Tibial nerve (tissue), 4 donors: ENCODE measurements at regions not wholly inside any gene's neighbourhood (a gene's known extent, or its start where the extent isn't known, plus 50 kb on each side); places are given as distances from the start of the nearest gene placed in this dataset.

Experiments used
- DNase-seq, 2 donors: peaks; one replicate each; pipeline ENCODE4 v3.0.0-alpha.2; 2019; ENCODE audit warnings: low spot score in 2 of 2
- H3K27ac ChIP-seq, 4 donors: fragments of 200-600 bp; sonication (generic) in 3 of 4; one replicate each; pipeline ENCODE4 v1.5.1; 2017 to 2019; ENCODE audit warnings: mild to moderate bottlenecking in 1 of 4
- H3K27me3 ChIP-seq, 2 donors: fragments of 200-600 bp; sonication (generic) in 1 of 2; one replicate each; pipeline versions ENCODE4 v1.5.1 to v1.6.0; 2017 to 2019
- H3K36me3 ChIP-seq, 3 donors: fragments of 200-600 bp; sonication (generic); one replicate each; pipeline ENCODE4 v1.5.1; 2018 to 2019
- H3K4me1 ChIP-seq, 4 donors: fragments of 200-600 bp; sonication (generic) in 3 of 4; one replicate each; pipeline ENCODE4 v1.5.1; 2017 to 2019
- H3K4me3 ChIP-seq, 4 donors: fragments of 200-600 bp; sonication (generic) in 3 of 4; one replicate each; pipeline ENCODE4 v1.5.1; 2017 to 2019; ENCODE audit warnings: mild to moderate bottlenecking in 1 of 4, moderate library complexity in 1 of 4
- H3K9me3 ChIP-seq, 4 donors: fragments of 200-600 bp; sonication (generic) in 3 of 4; one replicate each; pipeline ENCODE4 v1.5.1; 2017 to 2019
- CTCF ChIP-seq, 5 experiments: fragments of 200-600 bp in 3 of 5; fragments of 450-650 bp in 2 of 5; sonication (generic) in 3 of 5; IDR thresholded peaks; one replicate each; pipeline ENCODE4 v1.5.1; 2016 to 2019; ENCODE audit warnings: antibody characterized with exemption in 5 of 5, mild to moderate bottlenecking in 3 of 5, moderate library complexity in 2 of 5
- EP300 ChIP-seq, 2 donors: sonication (generic); formaldehyde crosslinking; IDR thresholded peaks; one replicate each; pipeline ENCODE4 v1.6.1; 2017; ENCODE audit warnings: antibody characterized with exemption in 2 of 2, mild to moderate bottlenecking in 1 of 2
- POLR2A ChIP-seq, 2 donors: fragments of 450-650 bp; IDR thresholded peaks; one replicate each; pipeline ENCODE4 v1.6.1; 2017; ENCODE audit warnings: antibody characterized with exemption in 2 of 2, mild to moderate bottlenecking in 2 of 2, moderate library complexity in 2 of 2
- WGBS, 2 donors: methylation state at CpG; one replicate each; pipeline ENCODE4 v1.1.5; 2018; 5-methylcytosine and 5-hydroxymethylcytosine counted together

GRCh38 chr6:21448485-21449109 is 145.0 kb upstream of the SOX4 start:
- no peak for TF ChIP-seq CTCF (IDR thresholded peaks at IDR 0.05)
- TF ChIP-seq POLR2A (IDR thresholded peaks at IDR 0.05) = no peak
- WGBS, 2 donors = 90 to 94% methylated on average over 1 of the region's 1 CpG
- H3K36me3 ChIP-seq = no peaks in the 10 kb centered on the region

GRCh38 chr6:21450149-21450548 is 143.4 kb upstream of the SOX4 start:
- Histone ChIP-seq H3K4me1 (peaks cover 0 to 5% (median 0%) of the 10 kb centered on the region in 4 donors), H3K27me3 (no peaks in the 10 kb centered on the region), H3K9me3 (no peaks in the 10 kb centered on the region), H3K36me3 (no peaks in the 10 kb centered on the region), H3K27ac (no peak overlapping the region), H3K4me3 (no peak overlapping the region)
- no peak for DNase-seq
- no peak for TF ChIP-seq EP300 (IDR thresholded peaks at IDR 0.05)
- 97% methylated on average over 4 of the region's 4 CpGs for WGBS, 2 donors

More at GRCh38 chr6:21448485-21449109, 145.0 kb upstream of the SOX4 start:
- DNase-seq = no peak
- Histone ChIP-seq H3K9me3 (no peaks in the 10 kb centered on the region), H3K4me1 (no peaks in the 10 kb centered on the region), H3K27me3 (no peaks in the 10 kb centered on the region), H3K27ac (no peak overlapping the region), H3K4me3 (no peak overlapping the region)

DNA sequence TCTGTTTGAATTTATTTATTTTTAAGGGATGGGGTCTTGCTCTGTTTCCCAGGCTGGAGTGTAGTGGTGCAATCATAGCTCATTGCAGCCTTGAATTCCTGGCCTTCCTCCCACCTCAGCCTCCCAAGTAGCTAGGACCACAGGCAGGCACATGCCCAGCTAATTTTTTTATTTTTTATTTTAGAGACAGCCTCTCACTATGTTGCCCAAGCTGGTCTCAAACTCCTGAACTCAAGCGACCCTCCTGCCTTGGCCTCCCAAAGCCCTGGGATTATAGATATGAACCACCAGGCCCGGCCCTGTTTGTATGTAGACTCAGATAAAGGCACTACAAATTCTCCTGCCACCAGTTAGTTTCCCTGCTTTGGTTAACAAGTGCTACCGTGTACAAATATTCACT is 142.9 kb upstream of the SOX4 start:
- TF ChIP-seq EP300 (IDR thresholded peaks at IDR 0.05) (no peak), CTCF (IDR thresholded peaks at IDR 0.05) (no peak), POLR2A (IDR thresholded peaks at IDR 0.05) (no peak)
- 86 to 90% methylated on average over 3 of the region's 3 CpGs for WGBS, 2 donors
- peaks cover 0 to 7% (median 0%) of the 10 kb centered on the region in 4 donors for H3K4me1 ChIP-seq

GRCh38 chr6:21451546-21452013 is 142.0 kb upstream of the SOX4 start:
- Histone ChIP-seq H3K36me3 (no peaks in the 10 kb centered on the region), H3K4me3 (no peak overlapping the region), H3K4me1 (peaks cover 0 to 7% (median 0%) of the 10 kb centered on the region in 4 donors), H3K27me3 (no peaks in the 10 kb centered on the region), H3K9me3 (no peaks in the 10 kb centered on the region), H3K27ac (no peak overlapping the region)
- DNase-seq = no peak
- TF ChIP-seq EP300 (IDR thresholded peaks at IDR 0.05) (no peak), CTCF (IDR thresholded peaks at IDR 0.05) (no peak), POLR2A (IDR thresholded peaks at IDR 0.05) (no peak)
- WGBS, 2 donors = 46 to 50% methylated on average over 3 of the region's 3 CpGs

More for the DNA sequence above, 142.9 kb upstream of the SOX4 start:
- no peak overlapping the region for H3K4me3 ChIP-seq
- no peaks in the 10 kb centered on the region for H3K36me3 ChIP-seq
- H3K27ac ChIP-seq = no peak overlapping the region
- no peaks in the 10 kb centered on the region for H3K9me3 ChIP-seq
- H3K27me3 ChIP-seq = no peaks in the 10 kb centered on the region
- DNase-seq = no peak

DNA sequence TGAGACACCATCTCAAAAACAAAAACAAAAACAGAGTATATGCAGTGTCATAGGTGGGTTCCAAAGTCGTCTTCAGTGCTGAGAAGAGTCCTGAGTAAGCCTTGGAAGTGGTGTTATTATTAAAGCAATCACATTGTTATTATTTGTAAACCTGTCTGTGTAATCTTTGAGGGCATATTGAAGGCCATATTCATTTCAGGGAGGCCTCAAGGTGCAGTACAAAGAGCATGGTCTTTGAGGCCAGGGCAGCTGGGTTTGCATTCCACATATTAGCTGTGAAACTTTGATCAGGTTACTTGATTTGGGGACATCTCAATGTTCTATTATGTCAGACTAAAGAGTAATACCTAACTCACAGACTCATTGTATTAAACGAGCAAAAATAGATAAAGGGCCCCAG is 139.3 kb upstream of the SOX4 start:
- peaks cover 0 to 7% (median 0%) of the 10 kb centered on the region in 4 donors for H3K4me1 ChIP-seq
- no peak overlapping the region for H3K4me3 ChIP-seq
- H3K9me3 ChIP-seq = no peaks in the 10 kb centered on the region
- no peak overlapping the region for H3K27ac ChIP-seq
- no peak for TF ChIP-seq EP300 (IDR thresholded peaks at IDR 0.05)
- no peak for TF ChIP-seq CTCF (IDR thresholded peaks at IDR 0.05)
- TF ChIP-seq POLR2A (IDR thresholded peaks at IDR 0.05) = no peak
- no peak for DNase-seq
- 77% methylated on average over 2 of the region's 2 CpGs for WGBS, 2 donors
- no peaks in the 10 kb centered on the region for H3K27me3 ChIP-seq
- no peaks in the 10 kb centered on the region for H3K36me3 ChIP-seq
